GM23338 (cell line): ENCODE measurements at regions not wholly inside any gene's neighbourhood (a gene's known extent, or its start where the extent isn't known, plus 50 kb on each side); places are given as distances from the start of the nearest gene placed in this dataset.
"Not testable (repeated sequence)": the region's sequence is repeated elsewhere in the genome, so short reads cannot be mapped to it uniquely, and the experiment has no call there.

Experiments used
- ATAC-seq: fragments of 200-7000 bp; cut with Tn5 transposase; 3 replicates; pipeline ENCODE4 v1.9.1; 2020
- DNase-seq: peaks from one replicate; pipeline ENCODE4 v3.0.0-alpha.2; 2015; ENCODE audit warnings: low spot score
- H2AFZ ChIP-seq: fragments of 200-600 bp; sonication (generic); 2 replicates; pipeline ENCODE4 v1.8.0; 2016; ENCODE audit warnings: antibody characterized with exemption, mild to moderate bottlenecking, moderate library complexity
- H3F3A ChIP-seq: fragments of 200-600 bp; sonication (generic); replicated peaks from 2 replicates; pipeline ENCODE4 v1.8.0; 2017; ENCODE audit warnings: antibody characterized with exemption, mixed run types, low read depth
- H3K27ac ChIP-seq: fragments of 200-600 bp; sonication (generic); 2 replicates; pipeline ENCODE4 v1.6.1; 2016; ENCODE audit warnings: low read depth
- H3K27me3 ChIP-seq: fragments of 200-600 bp; sonication (generic); 2 replicates; pipeline ENCODE4 v1.8.0; 2016; ENCODE audit warnings: mild to moderate bottlenecking, mixed run types, moderate library complexity; ENCODE audit not compliant: insufficient read depth
- H3K36me3 ChIP-seq: fragments of 200-600 bp; sonication (generic); 2 replicates; pipeline ENCODE4 v1.8.0; 2016; ENCODE audit warnings: mild to moderate bottlenecking; ENCODE audit not compliant: insufficient read depth
- H3K4me1 ChIP-seq: fragments of 200-600 bp; sonication (generic); 2 replicates; pipeline ENCODE4 v1.8.0; 2016; ENCODE audit warnings: mild to moderate bottlenecking, moderate library complexity; ENCODE audit not compliant: insufficient read depth
- H3K4me2 ChIP-seq: fragments of 200-600 bp; sonication (generic); 2 replicates; pipeline ENCODE4 v1.7.1; 2017; ENCODE audit warnings: mixed run types
- H3K4me3 ChIP-seq: fragments of 200-600 bp; sonication (generic); 2 replicates; pipeline ENCODE4 v1.6.1; 2016; ENCODE audit warnings: mixed run types
- H3K79me2 ChIP-seq: fragments of 200-600 bp; sonication (generic); replicated peaks from 2 replicates; pipeline ENCODE4 v1.8.0; 2017; ENCODE audit warnings: mild to moderate bottlenecking; ENCODE audit not compliant: insufficient read depth
- H3K9me2 ChIP-seq: fragments of 200-600 bp; sonication (generic); 2 replicates; pipeline ENCODE4 v1.8.0; 2017; ENCODE audit not compliant: insufficient read depth
- H4K20me1 ChIP-seq: fragments of 200-600 bp; sonication (generic); replicated peaks from 2 replicates; pipeline ENCODE4 v1.8.0; 2017; ENCODE audit warnings: mild to moderate bottlenecking; ENCODE audit not compliant: insufficient read depth
- H3K27ac Mint-ChIP-seq: 2 replicates; pipeline ENCODE4 v1.8.0; 2020; ENCODE audit warnings: inconsistent platforms, mild to moderate bottlenecking, moderate library complexity, mixed read lengths
- H3K27me3 Mint-ChIP-seq: 3 replicates; pipeline ENCODE4 v1.8.0; 2022; ENCODE audit warnings: low read depth, mild to moderate bottlenecking, moderate library complexity, mixed read lengths, inconsistent platforms; ENCODE audit not compliant: insufficient read depth, poor library complexity
- H3K36me3 Mint-ChIP-seq: 3 replicates; pipeline ENCODE4 v1.8.0; 2021; ENCODE audit warnings: low read depth, mild to moderate bottlenecking, inconsistent platforms, moderate library complexity, mixed read lengths
- H3K4me1 Mint-ChIP-seq: 3 replicates; pipeline ENCODE4 v1.8.0; 2020; ENCODE audit warnings: mild to moderate bottlenecking, inconsistent platforms, mixed read lengths
- H3K4me3 Mint-ChIP-seq: 3 replicates; pipeline ENCODE4 v1.8.0; 2021; ENCODE audit warnings: moderate library complexity, mild to moderate bottlenecking, inconsistent platforms, mixed read lengths
- H3K9me3 Mint-ChIP-seq: 3 replicates; pipeline ENCODE4 v1.8.0; 2020; ENCODE audit warnings: moderate library complexity, mild to moderate bottlenecking, inconsistent platforms, mixed read lengths
- CREB1 ChIP-seq: fragments of 250-450 bp; sonication (Bioruptor Pico); IDR thresholded peaks from 2 replicates; pipeline ENCODE4 v1.5.0; 2020; ENCODE audit warnings: low read depth, mild to moderate bottlenecking, moderate library complexity
- EZH2 ChIP-seq: fragments of 200-600 bp; sonication (generic); IDR thresholded peaks from one replicate; pipeline ENCODE4 v1.8.0; 2017; ENCODE audit warnings: antibody characterized with exemption, mild to moderate bottlenecking, low read depth; ENCODE audit not compliant: unreplicated experiment
- POLR2AphosphoS5 ChIP-seq: IDR thresholded peaks from 2 replicates; pipeline ENCODE4 v1.6.1; 2016; ENCODE audit warnings: antibody characterized with exemption, low read depth
- STAT1 ChIP-seq: IDR thresholded peaks from one replicate; pipeline ENCODE4 v1.6.1; 2016; ENCODE audit warnings: antibody characterized with exemption; ENCODE audit not compliant: unreplicated experiment
- ZNF114 ChIP-seq: fragments of 250-450 bp; sonication (Bioruptor Pico); IDR thresholded peaks from 2 replicates; pipeline ENCODE4 v1.5.0; 2020; ENCODE audit warnings: mild to moderate bottlenecking, moderate library complexity
- TF ChIP-seq, protein P1 (sequence below): fragments of 250-450 bp; sonication (Bioruptor Pico); IDR thresholded peaks from 2 replicates; pipeline ENCODE4 v1.5.0; 2020; ENCODE audit warnings: mild to moderate bottlenecking, moderate library complexity
- TF ChIP-seq, protein P2 (sequence below): IDR thresholded peaks from one replicate; pipeline ENCODE4 v1.6.1; 2018; ENCODE audit warnings: antibody characterized with exemption; ENCODE audit not compliant: unreplicated experiment

DNA sequence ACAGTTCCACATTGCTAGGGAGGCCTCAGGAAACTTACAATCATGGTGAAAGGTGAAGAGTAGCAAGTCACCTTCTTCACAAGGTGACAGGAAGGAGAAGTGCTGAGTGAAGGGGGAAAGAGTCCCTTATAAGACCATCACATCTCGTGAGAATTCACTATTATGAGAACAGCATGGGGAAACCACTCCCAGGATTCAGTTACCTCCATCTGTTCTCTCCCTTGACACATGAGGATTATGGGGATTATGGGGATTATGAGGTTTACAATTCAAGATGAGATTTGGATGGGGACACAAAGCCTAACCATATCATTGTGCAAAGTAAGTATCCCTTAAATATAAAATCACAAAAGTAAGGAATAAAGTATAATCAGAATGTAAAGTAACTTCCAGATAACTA is 375.9 kb upstream of the NAALADL2 start (continued):
- TF ChIP-seq, protein P1, sequence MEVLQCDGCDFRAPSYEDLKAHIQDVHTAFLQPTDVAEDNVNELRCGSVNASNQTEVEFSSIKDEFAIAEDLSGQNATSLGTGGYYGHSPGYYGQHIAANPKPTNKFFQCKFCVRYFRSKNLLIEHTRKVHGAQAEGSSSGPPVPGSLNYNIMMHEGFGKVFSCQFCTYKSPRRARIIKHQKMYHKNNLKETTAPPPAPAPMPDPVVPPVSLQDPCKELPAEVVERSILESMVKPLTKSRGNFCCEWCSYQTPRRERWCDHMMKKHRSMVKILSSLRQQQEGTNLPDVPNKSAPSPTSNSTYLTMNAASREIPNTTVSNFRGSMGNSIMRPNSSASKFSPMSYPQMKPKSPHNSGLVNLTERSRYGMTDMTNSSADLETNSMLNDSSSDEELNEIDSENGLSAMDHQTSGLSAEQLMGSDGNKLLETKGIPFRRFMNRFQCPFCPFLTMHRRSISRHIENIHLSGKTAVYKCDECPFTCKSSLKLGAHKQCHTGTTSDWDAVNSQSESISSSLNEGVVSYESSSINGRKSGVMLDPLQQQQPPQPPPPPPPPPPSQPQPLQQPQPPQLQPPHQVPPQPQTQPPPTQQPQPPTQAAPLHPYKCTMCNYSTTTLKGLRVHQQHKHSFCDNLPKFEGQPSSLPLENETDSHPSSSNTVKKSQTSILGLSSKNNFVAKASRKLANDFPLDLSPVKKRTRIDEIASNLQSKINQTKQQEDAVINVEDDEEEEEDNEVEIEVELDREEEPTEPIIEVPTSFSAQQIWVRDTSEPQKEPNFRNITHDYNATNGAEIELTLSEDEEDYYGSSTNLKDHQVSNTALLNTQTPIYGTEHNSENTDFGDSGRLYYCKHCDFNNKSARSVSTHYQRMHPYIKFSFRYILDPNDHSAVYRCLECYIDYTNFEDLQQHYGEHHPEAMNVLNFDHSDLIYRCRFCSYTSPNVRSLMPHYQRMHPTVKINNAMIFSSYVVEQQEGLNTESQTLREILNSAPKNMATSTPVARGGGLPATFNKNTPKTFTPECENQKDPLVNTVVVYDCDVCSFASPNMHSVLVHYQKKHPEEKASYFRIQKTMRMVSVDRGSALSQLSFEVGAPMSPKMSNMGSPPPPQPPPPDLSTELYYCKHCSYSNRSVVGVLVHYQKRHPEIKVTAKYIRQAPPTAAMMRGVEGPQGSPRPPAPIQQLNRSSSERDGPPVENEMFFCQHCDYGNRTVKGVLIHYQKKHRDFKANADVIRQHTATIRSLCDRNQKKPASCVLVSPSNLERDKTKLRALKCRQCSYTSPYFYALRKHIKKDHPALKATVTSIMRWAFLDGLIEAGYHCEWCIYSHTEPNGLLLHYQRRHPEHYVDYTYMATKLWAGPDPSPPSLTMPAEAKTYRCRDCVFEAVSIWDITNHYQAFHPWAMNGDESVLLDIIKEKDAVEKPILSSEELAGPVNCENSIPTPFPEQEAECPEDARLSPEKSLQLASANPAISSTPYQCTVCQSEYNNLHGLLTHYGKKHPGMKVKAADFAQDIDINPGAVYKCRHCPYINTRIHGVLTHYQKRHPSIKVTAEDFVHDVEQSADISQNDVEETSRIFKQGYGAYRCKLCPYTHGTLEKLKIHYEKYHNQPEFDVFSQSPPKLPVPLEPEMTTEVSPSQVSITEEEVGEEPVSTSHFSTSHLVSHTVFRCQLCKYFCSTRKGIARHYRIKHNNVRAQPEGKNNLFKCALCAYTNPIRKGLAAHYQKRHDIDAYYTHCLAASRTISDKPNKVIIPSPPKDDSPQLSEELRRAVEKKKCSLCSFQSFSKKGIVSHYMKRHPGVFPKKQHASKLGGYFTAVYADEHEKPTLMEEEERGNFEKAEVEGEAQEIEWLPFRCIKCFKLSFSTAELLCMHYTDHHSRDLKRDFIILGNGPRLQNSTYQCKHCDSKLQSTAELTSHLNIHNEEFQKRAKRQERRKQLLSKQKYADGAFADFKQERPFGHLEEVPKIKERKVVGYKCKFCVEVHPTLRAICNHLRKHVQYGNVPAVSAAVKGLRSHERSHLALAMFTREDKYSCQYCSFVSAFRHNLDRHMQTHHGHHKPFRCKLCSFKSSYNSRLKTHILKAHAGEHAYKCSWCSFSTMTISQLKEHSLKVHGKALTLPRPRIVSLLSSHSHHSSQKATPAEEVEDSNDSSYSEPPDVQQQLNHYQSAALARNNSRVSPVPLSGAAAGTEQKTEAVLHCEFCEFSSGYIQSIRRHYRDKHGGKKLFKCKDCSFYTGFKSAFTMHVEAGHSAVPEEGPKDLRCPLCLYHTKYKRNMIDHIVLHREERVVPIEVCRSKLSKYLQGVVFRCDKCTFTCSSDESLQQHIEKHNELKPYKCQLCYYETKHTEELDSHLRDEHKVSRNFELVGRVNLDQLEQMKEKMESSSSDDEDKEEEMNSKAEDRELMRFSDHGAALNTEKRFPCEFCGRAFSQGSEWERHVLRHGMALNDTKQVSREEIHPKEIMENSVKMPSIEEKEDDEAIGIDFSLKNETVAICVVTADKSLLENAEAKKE (CRISPR knock-in tag), result no peak
- TF ChIP-seq EZH2 (no peak), ZNF114 (CRISPR knock-in tag) (no peak), STAT1 (no peak), POLR2AphosphoS5 (no peak), CREB1 (no peak)
- TF ChIP-seq, protein P2, sequence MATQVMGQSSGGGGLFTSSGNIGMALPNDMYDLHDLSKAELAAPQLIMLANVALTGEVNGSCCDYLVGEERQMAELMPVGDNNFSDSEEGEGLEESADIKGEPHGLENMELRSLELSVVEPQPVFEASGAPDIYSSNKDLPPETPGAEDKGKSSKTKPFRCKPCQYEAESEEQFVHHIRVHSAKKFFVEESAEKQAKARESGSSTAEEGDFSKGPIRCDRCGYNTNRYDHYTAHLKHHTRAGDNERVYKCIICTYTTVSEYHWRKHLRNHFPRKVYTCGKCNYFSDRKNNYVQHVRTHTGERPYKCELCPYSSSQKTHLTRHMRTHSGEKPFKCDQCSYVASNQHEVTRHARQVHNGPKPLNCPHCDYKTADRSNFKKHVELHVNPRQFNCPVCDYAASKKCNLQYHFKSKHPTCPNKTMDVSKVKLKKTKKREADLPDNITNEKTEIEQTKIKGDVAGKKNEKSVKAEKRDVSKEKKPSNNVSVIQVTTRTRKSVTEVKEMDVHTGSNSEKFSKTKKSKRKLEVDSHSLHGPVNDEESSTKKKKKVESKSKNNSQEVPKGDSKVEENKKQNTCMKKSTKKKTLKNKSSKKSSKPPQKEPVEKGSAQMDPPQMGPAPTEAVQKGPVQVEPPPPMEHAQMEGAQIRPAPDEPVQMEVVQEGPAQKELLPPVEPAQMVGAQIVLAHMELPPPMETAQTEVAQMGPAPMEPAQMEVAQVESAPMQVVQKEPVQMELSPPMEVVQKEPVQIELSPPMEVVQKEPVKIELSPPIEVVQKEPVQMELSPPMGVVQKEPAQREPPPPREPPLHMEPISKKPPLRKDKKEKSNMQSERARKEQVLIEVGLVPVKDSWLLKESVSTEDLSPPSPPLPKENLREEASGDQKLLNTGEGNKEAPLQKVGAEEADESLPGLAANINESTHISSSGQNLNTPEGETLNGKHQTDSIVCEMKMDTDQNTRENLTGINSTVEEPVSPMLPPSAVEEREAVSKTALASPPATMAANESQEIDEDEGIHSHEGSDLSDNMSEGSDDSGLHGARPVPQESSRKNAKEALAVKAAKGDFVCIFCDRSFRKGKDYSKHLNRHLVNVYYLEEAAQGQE, result no peak

DNA sequence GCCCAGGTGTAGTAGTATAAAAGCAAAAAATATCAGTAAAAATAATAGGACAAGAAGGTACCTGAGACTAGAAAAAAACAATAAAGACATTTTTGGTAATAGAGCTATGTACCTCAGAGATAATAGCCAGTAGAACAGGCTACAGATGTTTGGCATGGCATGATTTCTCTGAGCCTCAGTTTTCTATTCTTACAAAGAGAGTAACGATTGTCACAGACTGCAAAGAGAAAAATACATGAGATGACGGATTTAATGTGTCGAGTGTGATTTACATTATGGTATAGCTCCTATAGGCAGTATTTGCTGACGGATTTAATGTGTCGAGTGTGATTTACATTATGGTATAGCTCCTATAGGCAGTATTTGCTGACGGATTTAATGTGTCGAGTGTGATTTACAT is 375.3 kb upstream of the NAALADL2 start:
- H3K4me3 ChIP-seq, H3K9me2 ChIP-seq, H3K27me3 ChIP-seq, H3K36me3 ChIP-seq, H2AFZ ChIP-seq, H3K27me3 Mint-ChIP-seq, DNase-seq, H3K36me3 Mint-ChIP-seq, H3K4me1 ChIP-seq, H3K4me2 ChIP-seq, H3K9me3 Mint-ChIP-seq, H3K4me3 Mint-ChIP-seq, H3F3A ChIP-seq, H3K27ac ChIP-seq, H3K79me2 ChIP-seq, ATAC-seq, H3K27ac Mint-ChIP-seq, H3K4me1 Mint-ChIP-seq, H4K20me1 ChIP-seq: not testable (repeated sequence)
